HEK293 (cell line): ENCODE measurements at regions not wholly inside any gene's neighbourhood (a gene's known extent, or its start where the extent isn't known, plus 50 kb on each side); places are given as distances from the start of the nearest gene placed in this dataset.

Experiments used
- CTCF ChIA-PET: fragments of 350-600 bp; formaldehyde crosslinking; extraction: SDS; loops from one replicate; lab custom pipeline; 2021; ENCODE audit warnings: antibody characterized with exemption; lab: Yijun Ruan, JAX
- POLR2A ChIA-PET: fragments of 300-600 bp; formaldehyde crosslinking; extraction: SDS; loops from one replicate; lab custom pipeline; 2020; ENCODE audit warnings: antibody characterized with exemption, inconsistent platforms; lab: Yijun Ruan, JAX
- H3K27ac ChIP-seq: fragments of 200-500 bp; sonication (Bioruptor generic); 2 replicates; pipeline ENCODE4 v1.5.1; 2014; ENCODE audit warnings: low read depth, low read length, control low read depth, inconsistent platforms; ENCODE audit errors: extremely low read depth
- H3K36me3 ChIP-seq, 2 experiments: fragments of 200-500 bp in 1 of 2; sonication (Bioruptor generic) in 1 of 2; 1 replicate in 1 of 2; 2 replicates in 1 of 2; pipeline ENCODE4 v1.5.1; 2014 to 2017; ENCODE audit warnings: inconsistent platforms in 2 of 2, low read length in 2 of 2; ENCODE audit not compliant: control insufficient read depth in 2 of 2, insufficient read depth in 1 of 2
- H3K4me1 ChIP-seq: fragments of 200-500 bp; sonication (Bioruptor generic); 2 replicates; pipeline ENCODE4 v1.5.1; 2014; ENCODE audit warnings: mild to moderate bottlenecking, low read length, inconsistent platforms; ENCODE audit not compliant: control insufficient read depth, insufficient read depth
- H3K4me3 ChIP-seq: 2 replicates; pipeline ENCODE4 v1.5.1; 2011; ENCODE audit warnings: low read depth, mild to moderate bottlenecking, control low read depth, low read length, moderate library complexity
- H3K9me3 ChIP-seq: fragments of 200-500 bp; sonication (Bioruptor generic); 2 replicates; pipeline ENCODE4 v1.5.1; 2014; ENCODE audit warnings: low read depth, low read length, inconsistent platforms; ENCODE audit not compliant: control insufficient read depth, insufficient read depth
- HOXA7 ChIP-seq: sonication (generic); formaldehyde crosslinking; IDR thresholded peaks from 2 replicates; pipeline ENCODE4 v1.8.1; 2022; ENCODE audit warnings: missing genetic modification reagents, borderline replicate concordance
- HOXC10 ChIP-seq: sonication (generic); formaldehyde crosslinking; IDR thresholded peaks from 2 replicates; pipeline ENCODE4 v1.8.1; 2023; ENCODE audit warnings: mild to moderate bottlenecking, missing genetic modification reagents
- KLF16 ChIP-seq: fragments of 450-650 bp; formaldehyde crosslinking; IDR thresholded peaks from 2 replicates; pipeline ENCODE4 v1.5.1; 2017; ENCODE audit warnings: missing biosample characterization, missing genetic modification characterization
- KLF7 ChIP-seq: fragments of 450-650 bp; formaldehyde crosslinking; IDR thresholded peaks from 2 replicates; pipeline ENCODE4 v1.5.1; 2016; ENCODE audit warnings: missing biosample characterization, missing genetic modification characterization, borderline replicate concordance
- ZIC2 ChIP-seq: fragments of 450-650 bp; formaldehyde crosslinking; IDR thresholded peaks from 2 replicates; pipeline ENCODE4 v1.5.1; 2016; ENCODE audit warnings: missing biosample characterization, missing genetic modification characterization
- ZNF23 ChIP-seq: fragments of 450-650 bp; formaldehyde crosslinking; IDR thresholded peaks from 2 replicates; pipeline ENCODE4 v1.5.1; 2016; ENCODE audit warnings: missing biosample characterization, missing genetic modification characterization, borderline replicate concordance
- ZNF280D ChIP-seq: fragments of 450-650 bp; formaldehyde crosslinking; IDR thresholded peaks from 2 replicates; pipeline ENCODE4 v1.5.1; 2016; ENCODE audit warnings: missing biosample characterization, missing genetic modification characterization
- ZNF350 ChIP-seq: fragments of 450-650 bp; formaldehyde crosslinking; IDR thresholded peaks from 2 replicates; pipeline ENCODE4 v1.5.0; 2017; ENCODE audit warnings: missing biosample characterization, mild to moderate bottlenecking, missing genetic modification characterization
- ZNF423 ChIP-seq: fragments of 450-650 bp; formaldehyde crosslinking; IDR thresholded peaks from 2 replicates; pipeline ENCODE4 v1.5.1; 2016; ENCODE audit warnings: missing biosample characterization, missing genetic modification characterization
- ZNF426 ChIP-seq: fragments of 450-650 bp; formaldehyde crosslinking; IDR thresholded peaks from 2 replicates; pipeline ENCODE4 v1.5.1; 2017; ENCODE audit warnings: missing biosample characterization, missing genetic modification characterization, mild to moderate bottlenecking, inconsistent platforms, moderate library complexity
- ZNF510 ChIP-seq: fragments of 450-650 bp; formaldehyde crosslinking; IDR thresholded peaks from 2 replicates; pipeline ENCODE4 v1.5.1; 2018; ENCODE audit warnings: mild to moderate bottlenecking, missing genetic modification characterization, missing biosample characterization; ENCODE audit not compliant: insufficient replicate concordance
- ZNF518A ChIP-seq: fragments of 450-650 bp; formaldehyde crosslinking; conservative IDR thresholded peaks from 2 replicates; pipeline ENCODE4 v1.5.1; 2016; ENCODE audit warnings: low read depth, missing biosample characterization, missing genetic modification characterization
- ZNF530 ChIP-seq: fragments of 450-650 bp; formaldehyde crosslinking; IDR thresholded peaks from 2 replicates; pipeline ENCODE4 v1.5.1; 2016; ENCODE audit warnings: low read depth, missing biosample characterization, missing genetic modification characterization
- ZNF704 ChIP-seq: fragments of 450-650 bp; formaldehyde crosslinking; IDR thresholded peaks from 2 replicates; pipeline ENCODE4 v1.5.1; 2016; ENCODE audit warnings: missing biosample characterization, missing genetic modification characterization
- ZNF776 ChIP-seq: fragments of 450-650 bp; formaldehyde crosslinking; IDR thresholded peaks from 2 replicates; pipeline ENCODE4 v1.5.0; 2017; ENCODE audit warnings: missing biosample characterization, missing genetic modification characterization, borderline replicate concordance
- ZSCAN16 ChIP-seq: fragments of 450-650 bp; formaldehyde crosslinking; IDR thresholded peaks from 2 replicates; pipeline ENCODE4 v1.5.1; 2016; ENCODE audit warnings: missing biosample characterization, missing genetic modification characterization
- ZSCAN18 ChIP-seq: fragments of 450-650 bp; formaldehyde crosslinking; IDR thresholded peaks from 2 replicates; pipeline ENCODE4 v1.5.1; 2016; ENCODE audit warnings: missing biosample characterization, missing genetic modification characterization

DNA sequence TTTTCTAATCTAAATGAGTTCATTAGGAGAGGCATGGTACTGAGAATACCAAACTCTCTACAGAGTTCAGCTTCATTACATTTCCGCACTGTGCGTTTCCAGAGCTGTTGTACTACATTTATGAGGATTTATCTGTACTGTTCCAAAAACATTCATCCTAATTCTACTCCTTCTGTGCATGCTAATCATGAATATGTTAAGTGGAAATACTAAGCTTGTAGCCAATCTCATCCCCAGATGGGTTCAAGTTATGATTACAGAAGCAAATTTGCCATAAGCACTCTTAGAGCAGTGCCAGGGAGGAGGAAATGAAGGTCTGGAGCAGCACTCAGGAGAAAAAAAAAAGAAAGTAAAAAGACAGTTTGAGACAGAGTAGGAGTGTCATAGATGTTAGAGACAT is 544.3 kb downstream of the GBE1 start:
- TF ChIP-seq ZNF518A (tag by site-specific recombination), result no peak
- no peak for TF ChIP-seq ZNF704
- no peak for TF ChIP-seq ZSCAN16 (tag by site-specific recombination)
- no peak for TF ChIP-seq ZNF280D
- no peak for TF ChIP-seq ZNF510
- TF ChIP-seq KLF7 (tag by site-specific recombination), result no peak
- no peak for TF ChIP-seq ZNF423 (tag by site-specific recombination)
- no peak for TF ChIP-seq ZNF23 (tag by site-specific recombination)
- no peak for TF ChIP-seq ZNF426 (tag by site-specific recombination)
- no peak for TF ChIP-seq ZNF776
- TF ChIP-seq KLF16 (tag by site-specific recombination), result no peak
- TF ChIP-seq ZNF350 (tag by site-specific recombination), result no peak
- no peak for TF ChIP-seq HOXC10 (CRISPR knock-in tag)
- no peak for TF ChIP-seq ZSCAN18 (tag by site-specific recombination)
- no peak for TF ChIP-seq HOXA7 (CRISPR knock-in tag)
- no peak for TF ChIP-seq ZNF530 (tag by site-specific recombination)
- TF ChIP-seq ZIC2 (tag by site-specific recombination), result no peak
- Histone ChIP-seq H3K9me3 (no peaks in the 10 kb centered on the region), H3K36me3 (no peaks in the 10 kb centered on the region), H3K4me1 (no peaks in the 10 kb centered on the region), H3K4me3 (no peak overlapping the region), H3K27ac (no peak overlapping the region)
- POLR2A ChIA-PET, result no interaction called here
- CTCF ChIA-PET, result no interaction called here
